ELR (cell line): ENCODE measurements at regions not wholly inside any gene's neighbourhood (a gene's known extent, or its start where the extent isn't known, plus 50 kb on each side); places are given as distances from the start of the nearest gene placed in this dataset.
A peak's percentile ranks its signal among the peaks of the same experiment; 100 is the strongest.
"Not testable (repeated sequence)": the region's sequence is repeated elsewhere in the genome, so short reads cannot be mapped to it uniquely, and the experiment has no call there.

Experiments used
- DNase-seq: peaks from one replicate; pipeline ENCODE4 v3.0.0-alpha.2; 2015; ENCODE audit warnings: low read depth

- no peak for DNase-seq
These were observed 518.0 kb downstream of the KCNT2 start for GRCh38 chr1:196090226-196090625.

- no peak for DNase-seq
These were observed 519.7 kb downstream of the KCNT2 start for GRCh38 chr1:196088541-196088940.

- peak; percentile 48 for DNase-seq
These were observed 529.5 kb downstream of the KCNT2 start for GRCh38 chr1:196078691-196079090.

GRCh38 chr1:196075621-196076020 lies 532.6 kb downstream of the KCNT2 start:
- DNase-seq = no peak

GRCh38 chr1:196074182-196074581 lies 534.1 kb downstream of the KCNT2 start:
- DNase-seq = no peak

GRCh38 chr1:196071447-196071846 lies 536.8 kb downstream of the KCNT2 start:
- DNase-seq = no peak

GRCh38 chr1:196070940-196071339 lies 537.3 kb downstream of the KCNT2 start:
- DNase-seq = peak; percentile 6

GRCh38 chr1:196063952-196064351 lies 544.3 kb downstream of the KCNT2 start:
- no peak for DNase-seq

- DNase-seq = peak; percentile 9
These were observed 544.9 kb downstream of the KCNT2 start for GRCh38 chr1:196063294-196063693.

GRCh38 chr1:196060539-196060938 lies 547.7 kb downstream of the KCNT2 start:
- no peak for DNase-seq

GRCh38 chr1:196059210-196059609 lies 549.0 kb downstream of the KCNT2 start:
- DNase-seq = peak; percentile 3

GRCh38 chr1:196056966-196057365 lies 551.3 kb downstream of the KCNT2 start:
- DNase-seq = no peak

GRCh38 chr1:196049407-196049806 lies 558.8 kb downstream of the KCNT2 start:
- no peak for DNase-seq

- DNase-seq = no peak
These were observed 565.0 kb downstream of the KCNT2 start for GRCh38 chr1:196043268-196043667.

- DNase-seq = peak; percentile 25
These were observed 574.0 kb downstream of the KCNT2 start for GRCh38 chr1:196034080-196034706.

GRCh38 chr1:196031387-196031786 lies 576.9 kb downstream of the KCNT2 start:
- DNase-seq = not testable (repeated sequence)

- no peak for DNase-seq
These were observed 577.8 kb downstream of the KCNT2 start for GRCh38 chr1:196030455-196030854.

GRCh38 chr1:196029410-196029809 lies 578.8 kb downstream of the KCNT2 start:
- DNase-seq = no peak

GRCh38 chr1:196027127-196027526 lies 581.1 kb downstream of the KCNT2 start:
- DNase-seq = no peak

- DNase-seq = not testable (repeated sequence)
These were observed 587.1 kb downstream of the KCNT2 start for GRCh38 chr1:196021174-196021573.

- DNase-seq = no peak
These were observed 598.9 kb downstream of the KCNT2 start for GRCh38 chr1:196009362-196009761.

GRCh38 chr1:196007763-196008162 lies 600.5 kb downstream of the KCNT2 start:
- no peak for DNase-seq

- no peak for DNase-seq
These were observed 602.8 kb downstream of the KCNT2 start for GRCh38 chr1:196005426-196005825.

GRCh38 chr1:196004388-196004787 lies 603.9 kb downstream of the KCNT2 start:
- DNase-seq = not testable (repeated sequence)
